Activated naive CD8-positive, alpha-beta T cell (primary cell): ENCODE measurements at regions not wholly inside any gene's neighbourhood (a gene's known extent, or its start where the extent isn't known, plus 50 kb on each side); places are given as distances from the start of the nearest gene placed in this dataset.

Experiments
- H3K27ac Mint-ChIP-seq: one replicate; pipeline ENCODE4 v1.8.0; 2021; ENCODE audit warnings: mixed read lengths
- H3K27me3 Mint-ChIP-seq: one replicate; pipeline ENCODE4 v1.8.0; 2021; ENCODE audit warnings: mixed read lengths
- H3K36me3 Mint-ChIP-seq: one replicate; pipeline ENCODE4 v1.8.0; 2021; ENCODE audit warnings: mixed read lengths
- H3K4me1 Mint-ChIP-seq: one replicate; pipeline ENCODE4 v1.8.0; 2021; ENCODE audit warnings: low read depth, mixed read lengths
- H3K4me3 Mint-ChIP-seq: one replicate; pipeline ENCODE4 v1.8.0; 2021; ENCODE audit warnings: mild to moderate bottlenecking, mixed read lengths
- H3K9me3 Mint-ChIP-seq: one replicate; pipeline ENCODE4 v1.8.0; 2021; ENCODE audit warnings: low read depth, mixed read lengths

- no peaks in the 10 kb centered on the region for H3K27me3 Mint-ChIP-seq
- H3K36me3 Mint-ChIP-seq, result no peaks in the 10 kb centered on the region
- no peaks in the 10 kb centered on the region for H3K9me3 Mint-ChIP-seq
- no peak overlapping the region for H3K27ac Mint-ChIP-seq
- no peaks in the 10 kb centered on the region for H3K4me1 Mint-ChIP-seq
- no peak overlapping the region for H3K4me3 Mint-ChIP-seq
Observed at GRCh38 chr18:78693429-78693828, 286.2 kb upstream of the SALL3 start.

- Mint-ChIP-seq H3K9me3 (no peaks in the 10 kb centered on the region), H3K27ac (no peak overlapping the region), H3K36me3 (no peaks in the 10 kb centered on the region), H3K27me3 (peaks cover 2% of the 10 kb centered on the region), H3K4me1 (no peaks in the 10 kb centered on the region), H3K4me3 (no peak overlapping the region)
Observed at GRCh38 chr18:78696698-78697435, 282.8 kb upstream of the SALL3 start.

GRCh38 chr18:78697446-78697845 lies 282.2 kb upstream of the SALL3 start:
- Mint-ChIP-seq H3K36me3 (no peaks in the 10 kb centered on the region), H3K27me3 (peaks cover 5% of the 10 kb centered on the region), H3K4me3 (no peak overlapping the region), H3K27ac (no peak overlapping the region), H3K4me1 (no peaks in the 10 kb centered on the region), H3K9me3 (no peaks in the 10 kb centered on the region)

GRCh38 chr18:78698914-78699313 lies 280.7 kb upstream of the SALL3 start:
- Mint-ChIP-seq H3K27ac (no peak overlapping the region), H3K36me3 (no peaks in the 10 kb centered on the region), H3K4me3 (no peak overlapping the region), H3K27me3 (peaks cover 5% of the 10 kb centered on the region), H3K4me1 (no peaks in the 10 kb centered on the region), H3K9me3 (no peaks in the 10 kb centered on the region)

- Mint-ChIP-seq H3K36me3 (no peaks in the 10 kb centered on the region), H3K27me3 (peaks cover 7% of the 10 kb centered on the region), H3K4me3 (no peak overlapping the region), H3K9me3 (no peaks in the 10 kb centered on the region), H3K27ac (no peak overlapping the region), H3K4me1 (no peaks in the 10 kb centered on the region)
Observed at GRCh38 chr18:78699499-78699898, 280.1 kb upstream of the SALL3 start.

GRCh38 chr18:78701771-78702396 lies 277.7 kb upstream of the SALL3 start:
- Mint-ChIP-seq H3K4me1 (no peaks in the 10 kb centered on the region), H3K9me3 (no peaks in the 10 kb centered on the region), H3K36me3 (no peaks in the 10 kb centered on the region), H3K27me3 (peaks cover 9% of the 10 kb centered on the region), H3K27ac (no peak overlapping the region), H3K4me3 (no peak overlapping the region)

- Mint-ChIP-seq H3K9me3 (peaks cover 10% of the 10 kb centered on the region), H3K36me3 (no peaks in the 10 kb centered on the region), H3K27ac (no peak overlapping the region), H3K4me3 (no peak overlapping the region), H3K4me1 (no peaks in the 10 kb centered on the region), H3K27me3 (peaks cover 9% of the 10 kb centered on the region)
Observed at GRCh38 chr18:78703291-78703690, 276.3 kb upstream of the SALL3 start.

- no peaks in the 10 kb centered on the region for H3K4me1 Mint-ChIP-seq
Observed at GRCh38 chr18:78704971-78705461, 274.6 kb upstream of the SALL3 start.

GRCh38 chr18:78709261-78709809 lies 270.3 kb upstream of the SALL3 start:
- peaks cover 3% of the 10 kb centered on the region for H3K27me3 Mint-ChIP-seq
- no peaks in the 10 kb centered on the region for H3K36me3 Mint-ChIP-seq
- H3K4me1 Mint-ChIP-seq, result no peaks in the 10 kb centered on the region
- H3K4me3 Mint-ChIP-seq, result no peak overlapping the region
- peaks cover 17% of the 10 kb centered on the region for H3K9me3 Mint-ChIP-seq
- H3K27ac Mint-ChIP-seq, result no peak overlapping the region

More at GRCh38 chr18:78704971-78705461, 274.6 kb upstream of the SALL3 start:
- H3K4me3 Mint-ChIP-seq, result no peak overlapping the region
- no peak overlapping the region for H3K27ac Mint-ChIP-seq
- no peaks in the 10 kb centered on the region for H3K36me3 Mint-ChIP-seq
- H3K27me3 Mint-ChIP-seq, result peaks cover 7% of the 10 kb centered on the region
- H3K9me3 Mint-ChIP-seq, result peaks cover 17% of the 10 kb centered on the region

- Mint-ChIP-seq H3K4me1 (no peaks in the 10 kb centered on the region), H3K36me3 (no peaks in the 10 kb centered on the region), H3K27ac (no peak overlapping the region), H3K27me3 (no peaks in the 10 kb centered on the region), H3K9me3 (peaks cover 17% of the 10 kb centered on the region), H3K4me3 (no peak overlapping the region)
Observed at GRCh38 chr18:78711316-78711715, 268.3 kb upstream of the SALL3 start.

- Mint-ChIP-seq H3K4me1 (no peaks in the 10 kb centered on the region), H3K9me3 (peaks cover 17% of the 10 kb centered on the region), H3K27ac (no peak overlapping the region), H3K27me3 (no peaks in the 10 kb centered on the region), H3K36me3 (no peaks in the 10 kb centered on the region), H3K4me3 (no peak overlapping the region)
Observed at GRCh38 chr18:78711971-78712370, 267.6 kb upstream of the SALL3 start.

- H3K27ac Mint-ChIP-seq, result no peak overlapping the region
- peaks cover 10% of the 10 kb centered on the region for H3K9me3 Mint-ChIP-seq
- no peak overlapping the region for H3K4me3 Mint-ChIP-seq
- H3K27me3 Mint-ChIP-seq, result no peaks in the 10 kb centered on the region
- H3K4me1 Mint-ChIP-seq, result no peaks in the 10 kb centered on the region
- H3K36me3 Mint-ChIP-seq, result no peaks in the 10 kb centered on the region
Observed at GRCh38 chr18:78713069-78713468, 266.5 kb upstream of the SALL3 start.

- Mint-ChIP-seq H3K27me3 (no peaks in the 10 kb centered on the region), H3K27ac (no peak overlapping the region), H3K36me3 (no peaks in the 10 kb centered on the region), H3K4me1 (no peaks in the 10 kb centered on the region), H3K4me3 (no peak overlapping the region), H3K9me3 (peaks cover 3% of the 10 kb centered on the region)
Observed at GRCh38 chr18:78713726-78714125, 265.9 kb upstream of the SALL3 start.

GRCh38 chr18:78716022-78716421 lies 263.6 kb upstream of the SALL3 start:
- no peaks in the 10 kb centered on the region for H3K36me3 Mint-ChIP-seq
- H3K4me1 Mint-ChIP-seq, result no peaks in the 10 kb centered on the region
- no peaks in the 10 kb centered on the region for H3K9me3 Mint-ChIP-seq
- no peak overlapping the region for H3K27ac Mint-ChIP-seq
- no peak overlapping the region for H3K4me3 Mint-ChIP-seq
- no peaks in the 10 kb centered on the region for H3K27me3 Mint-ChIP-seq

GRCh38 chr18:78716581-78716980 lies 263.0 kb upstream of the SALL3 start:
- no peaks in the 10 kb centered on the region for H3K4me1 Mint-ChIP-seq
- no peak overlapping the region for H3K27ac Mint-ChIP-seq
- no peaks in the 10 kb centered on the region for H3K9me3 Mint-ChIP-seq
- no peaks in the 10 kb centered on the region for H3K36me3 Mint-ChIP-seq
- no peaks in the 10 kb centered on the region for H3K27me3 Mint-ChIP-seq
- H3K4me3 Mint-ChIP-seq, result no peak overlapping the region
